Forelimb muscle (tissue), 1 donor: ENCODE measurements at regions not wholly inside any gene's neighbourhood (a gene's known extent, or its start where the extent isn't known, plus 50 kb on each side); places are given as distances from the start of the nearest gene placed in this dataset.
"Not testable (repeated sequence)": the region's sequence is repeated elsewhere in the genome, so short reads cannot be mapped to it uniquely, and the experiment has no call there.

Experiments used
- DNase-seq: peaks from one replicate; pipeline ENCODE4 v3.0.0-alpha.2; 2013; ENCODE audit warnings: low read depth

- DNase-seq = no peak
Observed at GRCh38 chr3:181330821-181331563, 341.5 kb upstream of the DNAJC19 start.

GRCh38 chr3:181330257-181330656 lies 340.7 kb upstream of the DNAJC19 start:
- no peak for DNase-seq

GRCh38 chr3:181329024-181329423 lies 339.5 kb upstream of the DNAJC19 start:
- DNase-seq = no peak

- no peak for DNase-seq
Observed at GRCh38 chr3:181328346-181328745, 338.8 kb upstream of the DNAJC19 start.

GRCh38 chr3:181327349-181327748 lies 337.8 kb upstream of the DNAJC19 start:
- DNase-seq = no peak

GRCh38 chr3:181326637-181327223 lies 337.2 kb upstream of the DNAJC19 start:
- no peak for DNase-seq

- DNase-seq = not testable (repeated sequence)
Observed at GRCh38 chr3:181324516-181324915, 335.0 kb upstream of the DNAJC19 start.

- no peak for DNase-seq
Observed at GRCh38 chr3:181318321-181318720, 328.8 kb upstream of the DNAJC19 start.

GRCh38 chr3:181317508-181317907 lies 328.0 kb upstream of the DNAJC19 start:
- no peak for DNase-seq

- DNase-seq = no peak
Observed at GRCh38 chr3:181316482-181316881, 326.9 kb upstream of the DNAJC19 start.

GRCh38 chr3:181313335-181313734 lies 323.8 kb upstream of the DNAJC19 start:
- DNase-seq = no peak

GRCh38 chr3:181311186-181311585 lies 321.6 kb upstream of the DNAJC19 start:
- DNase-seq = no peak

GRCh38 chr3:181302960-181303359 lies 313.4 kb upstream of the DNAJC19 start:
- DNase-seq = no peak

- DNase-seq = no peak
Observed at GRCh38 chr3:181300033-181300432, 310.5 kb upstream of the DNAJC19 start.

- DNase-seq = no peak
Observed at GRCh38 chr3:181298421-181298820, 308.9 kb upstream of the DNAJC19 start.

- DNase-seq = no peak
Observed at GRCh38 chr3:181292984-181293383, 303.4 kb upstream of the DNAJC19 start.

- DNase-seq = no peak
Observed at GRCh38 chr3:181290941-181291340, 301.4 kb upstream of the DNAJC19 start.

GRCh38 chr3:181289306-181289705 lies 299.8 kb upstream of the DNAJC19 start:
- no peak for DNase-seq

GRCh38 chr3:181288145-181288544 lies 298.6 kb upstream of the DNAJC19 start:
- DNase-seq = no peak

- DNase-seq = no peak
Observed at GRCh38 chr3:181279239-181279565, 289.7 kb upstream of the DNAJC19 start.

- DNase-seq = no peak
Observed at GRCh38 chr3:181278468-181279238, 289.1 kb upstream of the DNAJC19 start.

- DNase-seq = no peak
Observed at GRCh38 chr3:181276358-181276896, 286.9 kb upstream of the DNAJC19 start.

GRCh38 chr3:181274025-181274424 lies 284.5 kb upstream of the DNAJC19 start:
- DNase-seq = no peak
